GM19043 (cell line): ENCODE measurements at regions not wholly inside any gene's neighbourhood (a gene's known extent, or its start where the extent isn't known, plus 50 kb on each side); places are given as distances from the start of the nearest gene placed in this dataset.

Experiments used
- ATAC-seq: cut with Tn5 transposase; IDR thresholded peaks from one replicate; pipeline ENCODE4 v1.9.1; 2021; ENCODE audit warnings: low read depth; ENCODE audit not compliant: unreplicated experiment

DNA sequence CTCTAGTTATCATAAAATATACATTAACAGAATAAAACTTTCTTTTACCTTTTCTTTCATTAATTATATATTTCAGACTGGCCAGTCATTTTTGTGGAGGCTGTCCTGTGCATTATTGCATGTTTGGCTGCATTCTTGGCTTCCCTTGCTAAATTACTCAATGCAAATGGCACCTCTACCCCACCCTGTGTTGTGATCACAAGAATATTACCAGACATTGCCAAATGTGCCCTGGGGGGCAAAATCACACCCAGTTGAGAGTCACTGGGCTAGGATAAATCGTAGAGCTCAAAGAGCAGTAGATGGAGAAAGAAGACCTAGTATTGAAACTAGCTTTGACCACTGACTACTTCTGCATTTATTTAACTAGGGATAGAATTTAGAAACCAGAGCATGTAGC is 1257.8 kb upstream of the TENM4 start:
- no peak for ATAC-seq

DNA sequence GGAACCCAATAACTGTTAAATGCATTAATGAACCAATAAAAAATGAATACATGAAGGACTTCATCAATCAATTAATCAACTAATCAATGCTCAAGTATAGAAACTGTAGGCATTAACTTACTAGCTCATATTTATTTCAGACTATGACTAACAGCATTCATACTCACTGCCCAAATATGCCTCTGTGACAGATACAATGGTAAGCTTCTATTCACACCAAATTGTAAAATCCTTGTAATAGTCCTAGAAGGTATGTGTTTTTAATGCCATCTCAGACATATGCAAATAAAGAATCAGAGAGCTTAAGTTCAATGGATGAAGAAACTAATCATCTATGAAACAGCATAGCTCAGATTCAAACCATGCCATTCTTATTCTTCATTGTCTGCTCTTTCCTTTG is 1253.6 kb upstream of the TENM4 start:
- ATAC-seq: no peak

DNA sequence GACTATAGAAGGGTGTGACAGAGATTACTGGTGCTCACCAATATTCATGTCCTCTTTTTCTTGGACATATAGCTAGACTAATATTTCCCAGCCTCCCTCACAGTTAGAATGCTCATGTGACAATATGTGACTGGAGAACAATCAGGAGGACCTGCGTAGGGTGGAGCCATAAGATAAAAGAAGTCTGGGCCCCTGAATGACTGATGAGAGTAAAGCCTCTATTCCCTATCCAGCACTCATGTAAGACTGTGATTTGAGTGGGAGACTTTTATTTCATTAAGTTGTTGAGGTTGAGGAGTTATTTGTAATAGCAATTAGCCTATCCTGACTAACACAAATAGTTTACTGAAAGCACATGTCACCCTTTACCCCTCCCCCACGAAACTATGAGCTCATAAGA is 1247.1 kb upstream of the TENM4 start:
- ATAC-seq: no peak

DNA sequence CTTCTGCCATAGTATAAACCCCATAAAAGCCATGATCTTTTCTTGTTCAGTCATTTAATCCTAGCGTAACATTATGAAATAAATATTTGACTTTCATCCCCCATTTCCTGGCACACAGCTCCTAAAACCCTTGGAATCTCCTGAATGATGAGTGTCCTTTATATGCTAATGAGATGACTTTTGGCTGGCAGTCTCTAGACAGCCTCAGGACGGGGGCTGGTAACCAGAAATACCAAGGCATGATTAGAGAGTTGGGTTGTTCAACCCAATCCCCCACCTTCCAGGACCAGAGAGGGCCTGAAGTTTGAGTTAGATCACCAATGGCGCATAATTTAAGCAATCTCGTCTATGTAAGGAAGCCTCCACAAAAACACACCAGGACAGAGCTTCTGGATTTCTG is 1246.1 kb upstream of the TENM4 start:
- ATAC-seq: no peak

DNA sequence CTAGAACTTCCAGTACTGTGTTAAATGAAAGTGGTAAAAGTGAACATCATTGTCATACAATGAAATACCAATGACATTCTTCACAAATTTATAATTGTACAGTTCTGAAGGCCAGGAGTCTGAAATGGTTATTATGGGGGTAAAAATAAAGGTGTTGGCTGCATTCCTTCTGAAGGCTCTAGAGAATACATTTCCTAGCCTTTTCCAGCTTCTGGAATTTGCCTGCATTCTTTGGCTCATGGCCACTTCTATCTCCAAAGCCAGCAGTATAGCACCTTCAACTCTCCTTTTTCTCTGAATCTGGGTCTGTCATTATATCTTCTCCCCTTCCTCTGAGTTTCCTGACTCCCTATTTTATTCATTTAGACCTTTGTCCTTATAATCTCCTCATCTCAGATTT is 1232.7 kb upstream of the TENM4 start:
- ATAC-seq: no peak

DNA sequence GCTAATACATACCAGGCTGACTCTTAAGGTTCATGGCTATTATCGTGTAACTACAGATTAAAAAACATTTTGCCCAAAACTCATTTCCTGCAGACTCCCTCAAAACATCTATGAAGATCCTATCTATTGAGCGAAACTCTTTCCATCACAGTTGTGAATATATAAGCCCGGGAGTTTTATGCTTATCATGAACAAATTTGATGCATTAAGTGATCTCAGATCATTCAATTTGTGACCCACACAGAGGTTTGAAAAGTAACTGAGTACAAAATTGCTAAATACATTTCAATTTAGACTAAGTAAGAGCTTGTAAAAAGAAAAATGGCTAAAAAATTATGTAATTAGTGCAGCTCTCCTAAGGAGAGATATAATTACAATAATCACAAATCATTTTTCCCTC is 1228.8 kb upstream of the TENM4 start:
- ATAC-seq: no peak

DNA sequence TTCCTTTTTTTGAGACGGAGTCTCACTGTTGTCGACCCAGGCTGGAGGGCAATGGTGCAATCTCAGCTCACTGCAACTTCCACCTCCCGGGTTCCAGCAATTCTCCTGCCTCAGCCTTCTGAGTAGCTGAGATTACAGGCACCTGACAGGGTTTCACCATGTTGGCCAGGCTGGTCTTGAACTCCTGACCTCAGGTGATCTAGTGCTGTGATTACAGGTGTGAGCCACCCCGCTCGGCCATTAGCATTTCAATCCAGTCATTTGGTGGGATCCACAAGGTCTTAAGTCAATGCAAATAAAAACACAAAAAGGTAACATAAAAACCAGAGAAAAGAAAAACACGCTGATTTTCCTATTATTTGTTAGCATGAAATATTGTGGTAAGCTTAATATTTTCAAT is 1227.2 kb upstream of the TENM4 start:
- no peak for ATAC-seq

DNA sequence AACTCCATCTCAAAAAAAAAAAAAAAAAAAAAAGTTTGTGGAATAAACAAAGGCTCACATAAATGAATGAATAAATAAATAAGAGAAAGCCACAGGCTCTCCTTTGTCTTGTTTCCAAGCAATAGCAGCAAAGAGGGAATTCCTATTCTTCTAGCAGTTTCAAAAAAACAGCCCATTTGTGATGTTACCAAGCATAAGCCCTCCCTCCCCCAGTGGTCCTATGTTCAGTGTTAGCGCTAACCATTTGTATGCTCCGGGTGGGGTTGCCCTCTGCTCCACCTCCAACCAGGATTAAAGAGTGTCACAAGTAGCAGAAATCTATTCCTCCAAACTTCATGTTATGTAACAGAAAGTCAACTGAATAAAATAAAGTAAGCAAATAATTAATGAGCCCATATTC is 1215.0 kb upstream of the TENM4 start:
- ATAC-seq: no peak

DNA sequence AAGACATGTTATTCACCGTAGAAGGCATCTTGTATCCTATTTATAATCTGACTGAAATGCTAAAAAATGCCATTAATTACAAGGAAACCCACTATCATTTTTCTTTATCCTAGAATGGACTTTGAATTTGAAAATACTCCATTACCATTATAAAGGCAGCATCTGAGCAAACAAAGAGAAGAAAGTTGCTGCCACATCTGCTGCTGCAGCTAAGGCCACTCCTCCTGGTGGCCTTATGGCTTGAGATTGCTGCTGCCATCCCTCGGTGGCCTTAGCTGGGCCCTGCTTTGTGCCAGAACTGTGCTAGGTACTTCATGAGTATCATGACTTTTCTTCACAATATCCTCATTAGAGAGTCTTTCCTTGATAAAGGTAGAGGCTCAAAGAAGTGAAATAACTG is 1210.1 kb upstream of the TENM4 start:
- no peak for ATAC-seq

DNA sequence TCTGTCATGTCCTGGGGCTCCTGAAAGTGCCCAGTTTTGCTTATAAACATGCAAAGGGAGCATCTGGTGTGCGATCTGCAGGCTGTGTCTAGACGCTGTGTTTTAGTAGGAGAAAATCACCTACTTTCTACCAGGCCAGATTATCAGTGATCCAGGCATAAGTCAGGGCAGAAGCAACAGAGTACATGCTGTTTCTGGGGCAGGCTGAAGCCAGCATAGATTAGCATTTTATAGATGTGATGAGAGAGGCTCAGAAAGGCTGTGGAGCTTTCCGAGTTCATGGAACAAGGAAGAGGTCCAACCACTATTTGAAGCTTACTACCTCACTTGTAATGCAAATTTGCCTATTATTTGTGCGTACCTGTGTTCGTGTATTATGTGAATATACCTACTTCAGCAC is 1208.4 kb upstream of the TENM4 start:
- ATAC-seq: no peak

DNA sequence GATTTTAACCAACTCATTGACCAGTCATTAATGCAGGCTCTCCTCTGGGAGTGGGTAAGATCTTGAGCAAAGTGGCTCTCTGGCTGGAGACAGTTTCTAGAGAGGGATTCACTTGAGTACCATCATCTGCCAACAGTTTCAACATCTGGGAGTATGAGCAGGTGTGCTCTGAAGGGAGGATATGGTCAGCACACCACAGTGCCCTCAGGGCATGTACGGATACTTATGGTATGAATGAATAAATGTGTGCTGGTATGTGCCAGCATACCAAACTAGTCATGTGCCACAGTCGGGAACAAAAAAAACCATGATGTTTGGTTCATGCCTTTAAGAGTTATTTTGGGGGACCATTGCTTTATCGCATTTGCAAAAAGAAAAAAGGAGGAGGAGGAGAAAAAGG is 1197.5 kb upstream of the TENM4 start:
- no peak for ATAC-seq

DNA sequence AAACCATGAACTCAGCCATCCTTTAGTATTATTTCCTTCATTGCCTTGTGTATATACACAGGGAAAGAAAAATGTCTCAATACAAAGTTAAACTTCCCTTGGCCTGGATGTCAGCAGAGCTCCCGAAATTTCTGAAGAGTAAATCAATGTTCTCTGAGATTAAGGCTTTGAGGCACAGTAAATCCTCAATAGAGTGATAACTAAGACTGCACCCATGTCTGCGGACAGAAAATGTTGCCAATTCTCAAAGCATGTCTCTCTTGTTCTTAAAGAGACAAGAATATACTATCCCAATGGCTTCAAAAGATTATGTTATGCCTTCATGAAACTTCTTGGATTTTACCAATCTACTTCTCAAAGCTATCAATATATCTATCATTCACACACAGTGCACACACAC is 1196.7 kb upstream of the TENM4 start:
- ATAC-seq: no peak

DNA sequence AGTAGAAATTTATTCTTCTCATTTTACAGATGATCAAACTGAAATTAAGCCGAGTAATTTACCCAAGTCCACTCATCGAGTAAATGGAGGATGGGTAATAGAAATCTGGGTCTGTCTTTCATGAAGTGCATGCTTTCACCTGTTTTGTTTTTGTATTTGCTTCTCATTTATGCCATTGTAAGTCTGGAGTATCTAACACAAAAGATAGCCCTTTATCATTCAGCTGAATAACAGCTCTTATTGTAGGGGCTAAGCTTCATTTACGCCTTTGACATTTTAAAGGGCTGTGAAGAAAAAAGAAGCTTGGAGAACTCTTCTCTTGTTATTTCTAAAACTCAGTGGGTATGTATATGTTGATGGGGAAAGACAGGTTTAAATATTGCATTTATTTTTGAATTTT is 1196.2 kb upstream of the TENM4 start:
- no peak for ATAC-seq

DNA sequence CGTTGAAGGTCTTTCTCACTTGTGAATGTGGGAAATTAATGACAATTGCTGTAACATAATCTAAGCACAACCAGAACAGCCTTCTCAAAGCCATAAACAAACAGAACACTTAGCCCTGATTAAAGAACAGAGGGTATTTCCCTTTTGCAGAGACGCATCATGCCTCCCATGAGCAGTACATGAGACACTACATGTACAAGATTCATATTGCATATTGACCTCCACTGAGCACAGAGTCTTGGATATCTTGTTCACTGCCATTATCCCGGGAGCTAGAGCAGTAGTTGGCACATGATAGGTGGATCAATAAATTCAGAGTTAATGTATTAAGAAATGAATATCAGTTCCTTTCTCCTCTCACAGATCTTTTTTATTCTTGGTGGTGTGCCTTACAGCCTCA is 1194.3 kb upstream of the TENM4 start:
- ATAC-seq: no peak

DNA sequence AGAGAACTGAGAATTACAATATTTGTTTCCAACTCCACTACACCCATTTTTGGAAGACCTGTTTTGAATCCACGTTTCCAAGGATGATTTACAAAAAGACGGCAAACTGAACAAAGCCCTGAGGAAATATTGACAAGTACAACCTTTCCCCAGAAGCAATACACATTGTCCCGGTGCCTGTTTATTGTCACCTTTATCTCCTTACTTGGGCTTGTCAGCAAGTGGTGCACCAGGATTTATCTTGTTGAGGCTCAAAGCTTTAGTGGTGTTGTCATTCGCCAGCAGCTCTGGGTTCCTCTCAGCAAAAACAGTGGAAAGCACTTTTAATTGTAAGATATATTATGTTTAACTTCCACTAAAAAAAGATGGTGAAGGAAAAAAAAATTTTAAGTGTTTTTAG is 1191.9 kb upstream of the TENM4 start:
- ATAC-seq: no peak

DNA sequence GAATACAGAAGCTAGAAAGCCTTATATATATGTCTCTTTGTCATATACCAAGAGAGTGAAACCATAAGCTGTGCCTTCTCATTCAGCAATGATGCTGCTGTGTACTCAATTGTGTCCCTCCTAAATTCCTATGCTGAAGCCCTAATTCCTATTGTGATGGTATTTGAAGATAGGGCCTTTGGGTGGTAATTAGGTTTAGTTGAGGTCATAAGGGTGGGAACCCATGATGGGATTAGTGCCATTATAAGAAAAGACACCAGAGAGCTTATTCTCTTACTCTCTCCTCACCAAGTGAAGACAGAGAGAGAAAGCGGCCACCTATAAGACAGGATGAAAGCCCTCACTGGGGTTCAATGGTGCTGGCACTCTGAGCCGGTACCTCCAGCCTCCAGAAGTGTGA is 1191.3 kb upstream of the TENM4 start:
- no peak for ATAC-seq

DNA sequence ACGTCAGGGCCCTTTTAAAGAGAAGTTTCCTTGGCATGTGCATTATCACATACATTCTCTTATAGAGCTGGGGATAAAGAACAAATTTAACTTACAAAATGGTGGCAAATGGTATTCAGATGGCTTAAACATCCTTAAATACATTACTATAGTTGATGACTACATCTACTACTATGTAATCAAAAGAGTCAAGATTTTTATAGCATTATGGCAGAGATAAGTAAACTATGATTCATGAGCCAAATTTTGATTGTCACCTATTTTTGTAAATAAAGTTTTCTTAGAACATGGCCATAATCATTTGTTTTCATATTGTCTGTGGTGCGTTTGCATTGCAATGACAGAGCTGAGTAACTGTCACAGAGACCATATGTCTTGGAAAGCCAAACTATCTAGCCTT is 1188.6 kb upstream of the TENM4 start:
- no peak for ATAC-seq

DNA sequence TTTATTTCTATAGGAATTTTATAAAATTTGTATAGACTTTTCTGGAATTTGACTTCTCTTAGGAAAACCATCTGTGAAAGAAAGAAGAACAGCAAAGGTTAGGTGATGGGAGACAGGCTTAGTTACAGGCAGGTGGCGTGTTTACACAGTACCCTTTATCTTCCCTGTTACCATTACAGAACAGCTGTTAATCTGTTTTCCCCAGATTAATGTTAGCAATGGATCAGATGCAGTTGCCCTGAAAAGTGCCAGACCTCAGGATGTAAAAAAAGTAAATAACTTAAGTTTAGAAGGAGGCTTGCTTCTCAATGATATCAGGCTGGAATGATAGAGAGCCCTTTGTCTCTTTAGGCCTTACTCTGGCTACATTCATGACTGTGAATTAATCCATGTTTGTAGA is 1186.5 kb upstream of the TENM4 start:
- ATAC-seq: no peak

DNA sequence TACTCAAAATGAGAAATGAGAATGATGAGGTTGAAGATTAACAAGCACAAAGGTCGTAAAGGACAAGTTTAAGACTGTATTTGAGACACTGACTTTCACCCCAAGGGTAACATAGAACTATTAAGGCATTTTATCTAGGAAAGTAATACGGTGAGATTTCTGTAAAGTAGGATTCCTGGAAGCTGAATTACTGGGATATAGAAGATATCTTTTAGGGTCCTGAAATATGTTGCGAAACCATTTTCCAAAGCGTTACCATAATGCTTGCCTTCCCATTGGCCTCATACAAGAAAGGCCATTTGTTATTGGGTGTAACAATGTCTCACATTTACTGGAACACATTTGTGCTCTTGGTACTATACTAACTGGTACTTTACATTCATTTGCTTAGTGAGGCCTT is 1185.9 kb upstream of the TENM4 start:
- no peak for ATAC-seq

DNA sequence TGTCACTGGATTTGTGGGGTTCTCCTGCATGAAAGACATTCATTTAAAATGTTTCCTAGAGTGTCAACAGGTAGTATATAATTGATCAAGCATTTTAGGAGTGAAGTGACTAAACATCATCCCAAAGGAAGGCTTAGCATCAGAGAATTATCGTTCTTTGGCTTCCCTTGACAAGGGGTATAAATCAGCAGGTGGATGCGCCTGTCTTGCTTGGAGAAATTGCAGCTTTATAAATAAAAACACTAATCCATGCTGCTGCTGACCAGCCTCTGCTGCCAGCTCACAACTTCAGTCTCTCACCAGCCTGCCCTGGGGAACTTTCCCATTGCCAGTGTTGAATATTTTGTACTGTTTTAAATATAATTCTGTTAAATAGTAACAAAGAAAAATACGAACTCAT is 1184.7 kb upstream of the TENM4 start:
- ATAC-seq: no peak

DNA sequence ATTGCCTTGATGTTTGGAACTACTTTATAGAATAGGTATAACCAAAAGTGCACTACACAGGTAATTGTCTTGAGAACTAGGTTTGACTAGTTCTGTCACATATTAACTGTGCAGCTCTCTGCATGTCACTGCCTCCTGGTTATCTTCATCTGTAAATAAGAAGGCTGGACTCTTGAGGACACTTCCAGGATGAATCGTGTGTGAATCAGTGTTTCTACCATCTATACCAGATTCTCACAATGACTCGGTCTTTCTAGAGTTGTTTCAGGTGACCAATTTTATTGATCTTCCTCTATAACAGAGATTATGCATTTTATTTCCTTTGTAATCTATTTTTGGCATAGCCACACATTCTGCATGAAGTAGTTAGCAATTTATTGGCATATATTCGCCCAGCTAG is 1181.0 kb upstream of the TENM4 start:
- ATAC-seq: no peak

DNA sequence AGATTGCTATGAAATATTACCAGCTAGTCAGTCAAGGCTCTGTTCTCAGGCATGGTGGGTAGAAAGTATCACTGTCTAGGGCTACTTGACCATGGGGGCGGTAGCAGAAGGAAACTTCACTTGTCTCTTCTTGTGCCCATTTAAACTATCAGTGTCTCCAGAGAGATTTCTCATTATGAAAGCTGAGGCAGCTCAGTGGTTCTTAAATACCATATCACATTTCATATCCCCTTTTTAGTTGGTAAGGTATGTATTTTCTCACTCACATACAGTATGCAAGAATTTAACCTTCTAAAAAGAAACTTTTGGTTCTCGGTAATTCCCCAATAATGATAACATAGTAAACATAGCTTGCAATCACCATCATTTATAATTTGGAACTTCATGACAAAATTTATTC is 1180.0 kb upstream of the TENM4 start:
- ATAC-seq: no peak

DNA sequence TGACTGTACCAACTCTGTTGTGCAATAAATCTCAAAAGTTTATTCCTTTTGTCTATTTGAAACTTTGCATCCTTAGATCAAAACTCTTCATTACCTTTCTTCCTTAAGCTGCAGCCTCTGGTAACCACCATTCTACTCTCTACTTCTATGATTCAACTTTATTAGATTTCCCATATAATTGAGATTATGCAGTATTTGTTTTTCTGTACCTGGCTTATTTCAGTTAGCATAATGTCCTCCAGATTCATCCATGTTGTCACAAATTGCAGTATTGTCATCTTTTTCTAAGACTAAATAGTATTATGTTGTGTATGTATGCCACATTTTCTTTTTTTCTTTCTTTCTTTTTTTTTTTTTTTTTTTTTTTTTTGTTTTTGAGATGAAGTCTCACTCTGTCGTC is 1176.3 kb upstream of the TENM4 start:
- no peak for ATAC-seq
